H1 (cell line): ENCODE measurements at regions not wholly inside any gene's neighbourhood (a gene's known extent, or its start where the extent isn't known, plus 50 kb on each side); places are given as distances from the start of the nearest gene placed in this dataset.

Experiments used
- CHD1 ChIP-seq: IDR thresholded peaks from 2 replicates; pipeline ENCODE4 v1.6.1; 2012; ENCODE audit warnings: low read depth, low read length, improper control_type of control experiment
- TF ChIP-seq, protein P1 (sequence below): fragments of 300-600 bp; sonication (generic); IDR thresholded peaks from 2 replicates; pipeline ENCODE4 v1.7.1; 2012; ENCODE audit warnings: low read length, moderate library complexity, mild to moderate bottlenecking, inconsistent platforms; ENCODE audit not compliant: insufficient replicate concordance
- TF ChIP-seq, protein P2 (sequence below), 3 experiments: IDR thresholded peaks; 1 replicate in 2 of 3; 2 replicates in 1 of 3; pipeline versions ENCODE4 v1.5.1 to v1.6.1; 2011; ENCODE audit warnings: low read length in 3 of 3, mild to moderate bottlenecking in 3 of 3, inconsistent platforms in 2 of 3, low read depth in 1 of 3, moderate library complexity in 1 of 3; ENCODE audit not compliant: insufficient read depth in 1 of 3; ENCODE audit errors: control extremely low read depth in 1 of 3

DNA sequence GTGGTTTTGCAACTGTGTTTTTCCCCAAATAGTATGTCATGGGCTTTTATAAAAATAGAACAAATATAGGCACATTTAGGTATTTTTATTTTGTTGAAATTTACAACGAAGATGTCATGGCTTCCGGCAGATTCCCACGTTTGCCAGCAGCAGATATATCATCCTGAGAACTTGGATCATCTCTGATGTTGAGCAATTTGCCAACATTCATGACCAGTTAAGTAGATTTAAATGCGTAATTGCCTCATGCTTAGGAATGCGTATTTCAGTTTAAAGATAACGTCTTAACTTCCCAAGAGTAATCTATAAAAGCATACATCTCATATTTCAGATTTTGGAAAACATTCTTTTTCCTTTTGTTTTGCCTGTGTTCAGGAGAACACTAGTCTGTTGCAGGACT, 457.8 kb downstream of the QKI start (continued):
- TF ChIP-seq, protein P1, sequence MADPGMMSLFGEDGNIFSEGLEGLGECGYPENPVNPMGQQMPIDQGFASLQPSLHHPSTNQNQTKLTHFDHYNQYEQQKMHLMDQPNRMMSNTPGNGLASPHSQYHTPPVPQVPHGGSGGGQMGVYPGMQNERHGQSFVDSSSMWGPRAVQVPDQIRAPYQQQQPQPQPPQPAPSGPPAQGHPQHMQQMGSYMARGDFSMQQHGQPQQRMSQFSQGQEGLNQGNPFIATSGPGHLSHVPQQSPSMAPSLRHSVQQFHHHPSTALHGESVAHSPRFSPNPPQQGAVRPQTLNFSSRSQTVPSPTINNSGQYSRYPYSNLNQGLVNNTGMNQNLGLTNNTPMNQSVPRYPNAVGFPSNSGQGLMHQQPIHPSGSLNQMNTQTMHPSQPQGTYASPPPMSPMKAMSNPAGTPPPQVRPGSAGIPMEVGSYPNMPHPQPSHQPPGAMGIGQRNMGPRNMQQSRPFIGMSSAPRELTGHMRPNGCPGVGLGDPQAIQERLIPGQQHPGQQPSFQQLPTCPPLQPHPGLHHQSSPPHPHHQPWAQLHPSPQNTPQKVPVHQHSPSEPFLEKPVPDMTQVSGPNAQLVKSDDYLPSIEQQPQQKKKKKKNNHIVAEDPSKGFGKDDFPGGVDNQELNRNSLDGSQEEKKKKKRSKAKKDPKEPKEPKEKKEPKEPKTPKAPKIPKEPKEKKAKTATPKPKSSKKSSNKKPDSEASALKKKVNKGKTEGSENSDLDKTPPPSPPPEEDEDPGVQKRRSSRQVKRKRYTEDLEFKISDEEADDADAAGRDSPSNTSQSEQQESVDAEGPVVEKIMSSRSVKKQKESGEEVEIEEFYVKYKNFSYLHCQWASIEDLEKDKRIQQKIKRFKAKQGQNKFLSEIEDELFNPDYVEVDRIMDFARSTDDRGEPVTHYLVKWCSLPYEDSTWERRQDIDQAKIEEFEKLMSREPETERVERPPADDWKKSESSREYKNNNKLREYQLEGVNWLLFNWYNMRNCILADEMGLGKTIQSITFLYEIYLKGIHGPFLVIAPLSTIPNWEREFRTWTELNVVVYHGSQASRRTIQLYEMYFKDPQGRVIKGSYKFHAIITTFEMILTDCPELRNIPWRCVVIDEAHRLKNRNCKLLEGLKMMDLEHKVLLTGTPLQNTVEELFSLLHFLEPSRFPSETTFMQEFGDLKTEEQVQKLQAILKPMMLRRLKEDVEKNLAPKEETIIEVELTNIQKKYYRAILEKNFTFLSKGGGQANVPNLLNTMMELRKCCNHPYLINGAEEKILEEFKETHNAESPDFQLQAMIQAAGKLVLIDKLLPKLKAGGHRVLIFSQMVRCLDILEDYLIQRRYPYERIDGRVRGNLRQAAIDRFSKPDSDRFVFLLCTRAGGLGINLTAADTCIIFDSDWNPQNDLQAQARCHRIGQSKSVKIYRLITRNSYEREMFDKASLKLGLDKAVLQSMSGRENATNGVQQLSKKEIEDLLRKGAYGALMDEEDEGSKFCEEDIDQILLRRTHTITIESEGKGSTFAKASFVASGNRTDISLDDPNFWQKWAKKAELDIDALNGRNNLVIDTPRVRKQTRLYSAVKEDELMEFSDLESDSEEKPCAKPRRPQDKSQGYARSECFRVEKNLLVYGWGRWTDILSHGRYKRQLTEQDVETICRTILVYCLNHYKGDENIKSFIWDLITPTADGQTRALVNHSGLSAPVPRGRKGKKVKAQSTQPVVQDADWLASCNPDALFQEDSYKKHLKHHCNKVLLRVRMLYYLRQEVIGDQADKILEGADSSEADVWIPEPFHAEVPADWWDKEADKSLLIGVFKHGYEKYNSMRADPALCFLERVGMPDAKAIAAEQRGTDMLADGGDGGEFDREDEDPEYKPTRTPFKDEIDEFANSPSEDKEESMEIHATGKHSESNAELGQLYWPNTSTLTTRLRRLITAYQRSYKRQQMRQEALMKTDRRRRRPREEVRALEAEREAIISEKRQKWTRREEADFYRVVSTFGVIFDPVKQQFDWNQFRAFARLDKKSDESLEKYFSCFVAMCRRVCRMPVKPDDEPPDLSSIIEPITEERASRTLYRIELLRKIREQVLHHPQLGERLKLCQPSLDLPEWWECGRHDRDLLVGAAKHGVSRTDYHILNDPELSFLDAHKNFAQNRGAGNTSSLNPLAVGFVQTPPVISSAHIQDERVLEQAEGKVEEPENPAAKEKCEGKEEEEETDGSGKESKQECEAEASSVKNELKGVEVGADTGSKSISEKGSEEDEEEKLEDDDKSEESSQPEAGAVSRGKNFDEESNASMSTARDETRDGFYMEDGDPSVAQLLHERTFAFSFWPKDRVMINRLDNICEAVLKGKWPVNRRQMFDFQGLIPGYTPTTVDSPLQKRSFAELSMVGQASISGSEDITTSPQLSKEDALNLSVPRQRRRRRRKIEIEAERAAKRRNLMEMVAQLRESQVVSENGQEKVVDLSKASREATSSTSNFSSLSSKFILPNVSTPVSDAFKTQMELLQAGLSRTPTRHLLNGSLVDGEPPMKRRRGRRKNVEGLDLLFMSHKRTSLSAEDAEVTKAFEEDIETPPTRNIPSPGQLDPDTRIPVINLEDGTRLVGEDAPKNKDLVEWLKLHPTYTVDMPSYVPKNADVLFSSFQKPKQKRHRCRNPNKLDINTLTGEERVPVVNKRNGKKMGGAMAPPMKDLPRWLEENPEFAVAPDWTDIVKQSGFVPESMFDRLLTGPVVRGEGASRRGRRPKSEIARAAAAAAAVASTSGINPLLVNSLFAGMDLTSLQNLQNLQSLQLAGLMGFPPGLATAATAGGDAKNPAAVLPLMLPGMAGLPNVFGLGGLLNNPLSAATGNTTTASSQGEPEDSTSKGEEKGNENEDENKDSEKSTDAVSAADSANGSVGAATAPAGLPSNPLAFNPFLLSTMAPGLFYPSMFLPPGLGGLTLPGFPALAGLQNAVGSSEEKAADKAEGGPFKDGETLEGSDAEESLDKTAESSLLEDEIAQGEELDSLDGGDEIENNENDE: no peak
- TF ChIP-seq, protein P2, sequence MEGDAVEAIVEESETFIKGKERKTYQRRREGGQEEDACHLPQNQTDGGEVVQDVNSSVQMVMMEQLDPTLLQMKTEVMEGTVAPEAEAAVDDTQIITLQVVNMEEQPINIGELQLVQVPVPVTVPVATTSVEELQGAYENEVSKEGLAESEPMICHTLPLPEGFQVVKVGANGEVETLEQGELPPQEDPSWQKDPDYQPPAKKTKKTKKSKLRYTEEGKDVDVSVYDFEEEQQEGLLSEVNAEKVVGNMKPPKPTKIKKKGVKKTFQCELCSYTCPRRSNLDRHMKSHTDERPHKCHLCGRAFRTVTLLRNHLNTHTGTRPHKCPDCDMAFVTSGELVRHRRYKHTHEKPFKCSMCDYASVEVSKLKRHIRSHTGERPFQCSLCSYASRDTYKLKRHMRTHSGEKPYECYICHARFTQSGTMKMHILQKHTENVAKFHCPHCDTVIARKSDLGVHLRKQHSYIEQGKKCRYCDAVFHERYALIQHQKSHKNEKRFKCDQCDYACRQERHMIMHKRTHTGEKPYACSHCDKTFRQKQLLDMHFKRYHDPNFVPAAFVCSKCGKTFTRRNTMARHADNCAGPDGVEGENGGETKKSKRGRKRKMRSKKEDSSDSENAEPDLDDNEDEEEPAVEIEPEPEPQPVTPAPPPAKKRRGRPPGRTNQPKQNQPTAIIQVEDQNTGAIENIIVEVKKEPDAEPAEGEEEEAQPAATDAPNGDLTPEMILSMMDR (IDR thresholded peaks at IDR 0.05; ENCODE audit: control extremely low read depth in 1 of 3, insufficient read depth in 1 of 3, low read depth in 1 of 3, low read length in 3 of 3): no peak
- no peak for TF ChIP-seq CHD1
